ENCODE measurements at regions not wholly inside any gene's neighbourhood (a gene's known extent, or its start where the extent isn't known, plus 50 kb on each side); places are given as distances from the start of the nearest gene placed in this dataset.

DNA sequence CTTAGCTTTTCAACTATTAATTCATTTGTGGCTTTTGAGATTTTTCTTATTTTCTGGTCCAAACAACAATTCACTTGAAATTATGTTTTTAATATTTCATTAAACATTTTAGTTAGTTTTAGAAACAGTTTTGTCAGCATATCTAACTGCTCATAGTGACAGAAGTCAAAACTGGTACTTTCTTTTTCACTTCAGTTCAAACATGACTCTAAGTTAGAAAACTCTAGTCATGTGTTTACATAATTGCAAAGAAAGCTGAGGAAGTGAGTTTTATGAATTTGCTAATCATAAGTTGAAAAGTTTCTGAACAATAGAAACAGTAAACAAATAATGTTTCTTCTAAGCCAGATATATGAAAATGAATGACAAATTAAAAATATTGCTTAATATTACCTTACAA lies 1931.0 kb downstream of the EFNA5 start:
- no peak for DNase-seq

DNA sequence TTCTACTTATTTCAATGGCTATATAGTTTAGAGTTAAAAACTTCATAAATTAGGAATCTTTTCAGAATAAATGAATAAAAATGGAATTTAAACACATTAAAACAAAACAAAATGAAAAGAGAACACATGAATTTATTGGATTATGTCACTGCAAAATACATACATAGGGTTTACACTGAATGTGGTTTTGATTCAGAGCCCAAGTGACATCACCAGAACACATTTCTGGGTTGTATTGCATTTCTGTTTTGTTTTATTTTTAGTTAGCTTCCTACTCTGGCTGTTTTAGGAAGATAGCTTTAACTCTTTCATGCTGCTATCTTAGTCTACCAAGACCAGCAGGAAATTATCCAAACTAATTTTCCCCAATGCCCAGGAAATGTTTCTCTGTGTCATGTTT lies 1935.0 kb downstream of the EFNA5 start:
- no peak for DNase-seq

DNA sequence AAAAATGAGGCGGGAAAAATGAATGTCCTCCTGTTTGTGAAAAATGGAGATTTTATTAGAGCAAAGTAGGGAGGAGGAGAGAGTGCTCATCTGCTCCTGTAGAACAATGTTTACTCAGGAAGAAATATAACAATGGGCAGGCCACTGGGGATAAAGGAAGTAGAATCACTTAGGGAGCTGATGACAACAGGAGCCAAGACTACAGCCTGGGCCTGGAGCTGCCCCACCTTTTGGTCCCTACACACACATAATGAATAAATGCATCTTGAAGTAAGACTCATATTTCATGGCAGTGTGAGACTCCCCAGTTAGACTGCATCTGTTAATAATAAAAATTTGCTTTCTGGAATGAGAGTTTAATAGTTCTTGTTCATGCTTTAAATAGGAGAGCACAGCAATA lies 1939.8 kb downstream of the EFNA5 start:
- DNase-seq, result no peak

DNA sequence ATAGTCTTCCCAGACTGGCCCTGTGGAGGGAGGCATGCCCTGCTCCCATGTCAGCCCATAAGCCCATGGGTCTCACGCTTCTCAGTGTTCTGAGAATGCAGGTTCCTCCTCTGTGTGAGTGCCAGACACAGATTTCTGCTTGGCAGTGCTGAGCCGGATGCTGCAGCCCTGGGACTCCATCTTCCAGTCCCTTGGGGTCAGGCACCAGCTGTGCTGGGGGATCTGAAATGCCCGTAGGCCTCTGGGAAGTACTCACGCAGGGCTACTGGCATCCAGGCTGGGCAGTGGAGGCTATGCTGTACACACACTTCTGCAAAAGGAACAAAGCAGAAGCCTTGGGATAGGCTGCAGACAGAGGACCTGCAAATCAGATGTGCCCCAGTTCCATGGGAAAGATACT lies 1944.6 kb downstream of the EFNA5 start:
- DNase-seq, result no peak

DNA sequence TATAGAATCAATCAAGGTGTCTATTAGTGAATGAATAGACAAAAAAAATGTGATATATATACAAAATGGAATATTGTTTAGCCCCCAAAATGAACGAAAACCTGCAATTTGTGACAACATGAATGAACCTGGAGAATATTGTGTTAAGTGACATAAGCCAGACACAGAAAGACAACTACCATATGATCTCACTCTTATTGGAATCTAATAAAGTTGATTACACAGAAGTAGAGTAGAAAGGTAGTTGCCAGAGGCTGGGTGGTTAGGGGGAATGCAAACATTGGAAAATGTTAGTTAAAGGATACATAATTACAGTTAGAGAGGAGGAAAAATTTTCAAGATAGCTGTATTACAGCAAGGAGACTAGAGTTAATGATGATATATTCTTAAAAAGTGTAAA lies 1962.3 kb downstream of the EFNA5 start:
- no peak for DNase-seq

DNA sequence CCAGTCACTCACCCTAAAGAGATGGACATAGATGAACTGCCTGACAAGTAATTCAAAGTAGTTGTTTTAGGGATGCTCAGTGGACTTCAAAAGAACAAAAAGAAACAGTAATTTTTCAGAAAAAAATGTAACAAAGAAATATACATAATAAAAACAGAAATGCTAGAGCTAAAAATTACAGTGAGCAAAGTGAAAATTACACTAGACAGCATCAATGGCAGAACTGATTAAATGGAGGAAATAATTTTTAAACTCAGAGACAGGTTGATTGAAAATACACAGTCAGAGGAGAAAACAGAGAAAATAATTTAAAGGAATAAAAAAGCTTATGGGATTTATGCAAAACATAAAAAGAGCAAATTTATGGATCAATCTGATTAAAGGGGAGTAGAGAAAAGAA lies 1968.4 kb downstream of the EFNA5 start:
- no peak for DNase-seq

DNA sequence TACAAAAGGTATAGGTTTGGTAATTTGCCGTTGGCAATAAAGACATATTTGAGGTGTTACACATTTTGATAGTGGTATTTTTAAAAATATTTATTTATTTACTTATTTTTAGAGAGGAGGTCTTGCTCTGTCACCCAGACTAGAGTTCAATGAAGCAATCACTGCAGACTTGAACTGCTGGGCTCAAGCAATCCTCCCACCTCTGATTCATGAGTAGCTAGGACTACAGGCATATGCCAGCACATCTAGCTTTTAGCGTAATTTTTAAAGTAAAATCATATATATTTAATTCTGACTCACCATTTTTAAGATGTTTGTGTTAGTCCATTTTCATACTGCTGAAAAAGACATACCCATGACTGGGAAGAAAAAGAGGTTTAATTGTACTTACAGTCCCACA lies 1974.3 kb downstream of the EFNA5 start:
- no peak for DNase-seq

DNA sequence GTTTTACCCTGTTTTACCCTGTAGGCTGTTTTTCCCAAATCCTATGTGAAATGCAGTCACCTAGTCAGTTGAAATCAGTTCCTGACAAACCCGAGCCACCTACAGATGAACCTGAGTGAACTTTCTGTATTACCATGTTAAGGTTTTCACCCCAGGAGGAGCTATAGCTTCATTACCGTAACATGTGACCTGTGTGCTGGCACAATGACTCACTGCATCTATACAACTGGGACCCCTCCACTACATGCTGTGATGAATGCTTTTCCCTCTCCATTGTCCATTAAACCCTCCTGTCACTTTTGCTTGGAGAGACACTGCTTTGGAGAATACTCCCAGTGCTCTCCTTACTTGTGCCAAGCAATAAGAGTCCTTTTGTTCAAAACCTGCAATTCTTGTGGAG lies 1974.8 kb downstream of the EFNA5 start:
- no peak for DNase-seq

DNA sequence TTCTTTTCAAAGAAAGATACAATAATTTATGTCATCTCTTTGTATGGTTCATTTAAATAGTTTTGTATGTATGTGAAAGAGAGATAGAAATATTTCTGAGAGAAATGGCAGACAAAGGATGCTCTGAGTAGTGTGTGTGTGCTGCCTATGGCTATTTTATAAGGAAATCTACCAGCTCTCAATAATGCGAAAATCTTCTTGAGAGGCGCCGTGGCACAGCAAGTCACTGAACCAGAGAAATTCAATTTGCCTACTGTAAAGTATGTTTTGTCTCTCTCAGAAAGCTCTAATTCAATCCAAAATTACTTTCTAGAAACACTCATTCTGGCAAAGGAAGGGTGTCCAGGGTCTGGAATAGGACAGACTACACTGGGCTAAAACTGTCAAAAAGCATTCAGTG lies 1981.1 kb downstream of the EFNA5 start:
- no peak for DNase-seq

DNA sequence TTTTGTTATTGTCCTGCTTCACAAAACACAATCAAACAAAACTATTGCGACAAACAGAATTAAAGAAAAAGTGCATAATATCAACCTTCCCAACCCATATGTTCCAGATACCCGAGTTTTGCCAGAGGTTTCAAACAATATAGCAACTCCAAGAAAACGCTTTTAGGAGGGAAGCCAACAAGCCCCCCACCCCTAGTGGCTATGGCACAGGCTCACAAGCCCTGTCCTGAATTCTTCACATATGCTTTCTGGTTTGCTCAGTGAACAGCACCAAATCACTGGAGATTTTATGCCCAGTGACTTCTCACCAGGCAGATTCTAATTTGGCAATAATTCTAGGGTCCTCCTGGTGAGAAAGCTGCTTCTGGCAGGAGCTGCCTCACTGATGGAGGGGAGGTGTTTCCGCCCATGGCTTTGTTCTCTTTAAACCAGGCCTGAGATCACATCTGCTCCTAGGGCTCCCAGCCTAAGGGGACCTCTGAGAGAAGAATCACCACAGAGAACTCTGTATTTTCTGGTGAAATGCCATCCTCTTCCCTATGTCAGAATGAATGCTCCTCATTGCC lies 1982.4 kb downstream of the EFNA5 start:
- DNase-seq, result no peak

DNA sequence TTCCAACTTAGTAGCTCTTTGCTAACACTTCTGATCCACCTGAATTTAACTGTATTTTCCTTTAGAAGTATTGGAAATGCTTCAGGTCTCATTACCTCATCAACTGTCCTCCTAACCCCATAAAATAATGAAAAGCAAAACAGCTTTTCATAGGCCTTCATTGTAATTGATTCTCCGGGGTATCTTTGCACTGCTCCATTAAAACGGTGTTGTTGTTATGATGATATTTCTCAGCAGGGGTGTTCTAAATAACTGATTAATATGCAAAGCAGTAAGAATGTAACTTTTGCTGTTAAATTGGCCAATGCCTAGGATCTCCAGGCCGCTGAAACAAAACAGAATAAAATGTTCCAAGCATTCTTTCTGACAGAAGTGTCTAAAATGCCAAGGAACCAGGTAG lies 1983.2 kb downstream of the EFNA5 start:
- DNase-seq, result no peak

DNA sequence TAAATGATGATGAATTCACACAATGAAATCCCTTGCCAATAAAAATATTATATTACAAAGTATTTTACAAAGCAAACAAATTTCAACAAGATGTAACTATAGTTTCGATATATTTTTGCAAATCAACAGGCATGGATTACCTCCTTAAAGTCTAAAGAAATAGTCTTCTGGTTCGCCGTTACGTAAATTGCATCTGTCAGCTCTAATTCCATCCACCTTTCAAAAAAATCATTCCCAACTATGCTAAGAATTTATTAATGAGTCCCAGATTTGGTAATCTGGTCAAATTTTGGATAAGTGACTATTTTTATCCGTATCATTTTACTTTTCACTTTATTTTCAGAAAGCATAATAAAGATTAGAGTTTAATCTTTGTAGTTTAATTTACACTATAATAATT lies 1984.9 kb downstream of the EFNA5 start:
- DNase-seq, result no peak

DNA sequence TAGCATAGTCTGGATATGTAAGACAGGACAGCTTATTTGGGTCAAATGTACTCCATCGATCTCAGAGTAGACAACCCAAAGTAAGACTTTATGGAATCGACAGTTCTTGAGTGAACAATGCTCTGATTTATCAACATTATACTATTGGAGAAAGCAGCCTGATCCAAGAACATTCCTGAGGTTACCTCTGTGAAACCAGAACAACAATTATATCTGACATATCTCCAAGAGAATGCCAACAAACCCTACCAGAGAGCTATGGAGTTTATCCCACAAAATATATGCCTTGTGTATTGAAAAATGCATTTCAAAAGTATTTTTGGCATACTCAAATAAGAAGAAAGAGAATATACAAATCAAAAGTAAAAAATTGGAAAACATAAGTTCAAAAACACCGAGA lies 1985.9 kb downstream of the EFNA5 start:
- DNase-seq, result no peak

DNA sequence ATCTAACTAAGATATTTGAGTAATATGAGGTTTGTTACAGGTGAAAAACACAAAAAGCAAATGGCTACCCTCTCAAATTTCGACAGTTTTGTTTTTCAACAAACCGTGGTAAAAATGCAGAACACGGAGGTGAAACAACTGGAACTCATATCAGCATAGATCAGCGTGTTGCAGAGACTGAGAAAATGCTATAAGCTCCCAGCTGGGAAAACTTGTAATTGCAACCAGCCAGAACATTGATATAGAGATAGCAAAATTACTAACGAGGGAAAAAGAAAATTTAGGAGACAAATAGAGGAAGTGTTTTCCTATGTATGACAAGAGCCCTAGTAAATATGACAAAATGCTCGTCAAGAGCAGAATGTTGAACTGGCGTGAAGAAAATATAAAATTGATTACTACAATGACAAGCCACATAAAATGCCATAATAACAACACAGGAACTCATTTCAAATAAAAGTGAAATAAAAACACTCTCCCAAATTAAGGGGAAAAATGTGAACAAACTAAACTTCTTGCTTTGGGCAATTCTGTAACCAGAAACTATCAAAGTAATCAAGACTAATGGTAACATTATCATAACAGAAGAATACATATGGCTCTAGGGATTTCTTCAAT lies 1989.8 kb downstream of the EFNA5 start:
- no peak for DNase-seq

DNA sequence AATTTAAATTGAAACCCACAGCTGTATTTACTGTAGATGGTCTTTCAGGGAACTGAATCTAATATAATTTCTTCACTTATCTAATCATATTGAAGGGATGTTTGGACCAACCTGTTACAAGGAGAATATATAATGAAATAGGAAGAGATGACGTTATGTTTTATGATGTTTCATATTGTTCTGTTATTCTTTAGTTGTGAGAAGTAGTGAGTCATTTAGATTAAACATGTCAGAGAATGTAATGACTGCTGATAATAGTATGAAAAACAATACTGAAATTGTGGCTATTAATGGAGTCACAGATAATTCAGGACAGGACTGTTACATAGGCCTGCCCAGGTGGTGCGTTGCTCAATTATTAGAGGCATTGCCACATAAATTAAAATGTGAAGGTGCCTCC lies 1993.4 kb downstream of the EFNA5 start:
- no peak for DNase-seq

DNA sequence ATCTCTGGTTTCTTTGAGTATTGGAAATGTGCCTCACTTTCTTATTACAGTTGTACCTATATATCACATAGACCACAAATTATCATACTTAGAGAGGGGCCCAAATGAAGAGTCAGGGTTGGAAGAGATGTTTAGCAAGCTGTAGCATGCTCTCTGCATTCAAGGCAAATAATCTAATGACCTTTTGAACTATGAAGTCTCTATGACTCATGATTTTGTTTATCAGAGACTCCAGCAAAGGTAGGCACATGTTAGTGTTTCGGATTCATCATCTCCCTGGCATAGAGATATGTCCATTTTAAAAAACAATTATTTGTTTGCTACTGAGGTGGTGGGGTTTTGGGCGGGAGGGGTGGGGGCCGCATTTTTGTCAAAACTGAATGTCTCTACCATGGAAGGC lies 2000.1 kb downstream of the EFNA5 start:
- no peak for DNase-seq

DNA sequence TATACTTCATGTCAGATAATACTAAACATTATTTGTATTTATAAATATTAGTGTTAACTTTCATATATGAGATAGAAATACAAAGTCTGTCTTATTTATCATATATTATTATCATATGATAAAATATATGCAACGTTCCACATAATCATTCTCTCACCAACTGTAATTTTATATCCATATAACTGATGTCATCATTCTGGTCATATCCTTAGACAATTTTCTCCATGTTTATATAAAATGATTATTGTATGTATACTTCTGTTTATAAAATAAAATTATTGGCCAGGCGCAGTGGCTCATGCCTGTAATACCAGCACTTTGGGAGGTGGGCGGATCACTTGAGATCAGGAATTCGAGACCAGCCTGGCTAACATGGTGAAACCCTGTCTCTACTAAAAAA lies 2007.1 kb downstream of the EFNA5 start:
- DNase-seq, result no peak

DNA sequence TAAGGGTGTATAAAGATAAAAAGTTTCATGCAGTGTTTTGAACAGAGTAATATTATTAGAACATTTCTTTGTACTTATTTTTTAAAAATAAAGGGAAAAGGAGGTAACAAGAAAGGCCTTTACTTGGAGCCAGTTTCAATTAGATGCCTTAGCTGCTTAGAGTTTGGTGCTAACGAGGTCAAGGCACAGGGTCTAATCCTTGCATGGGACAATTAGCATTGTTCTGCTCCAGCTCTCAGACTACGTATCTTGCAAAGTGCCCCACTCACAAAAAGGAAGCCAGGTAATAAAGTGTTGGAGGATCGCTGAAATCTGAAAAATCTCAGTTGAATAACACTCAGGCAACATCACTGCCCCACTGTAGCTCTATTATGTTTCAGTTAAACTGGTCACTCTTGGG lies 2011.3 kb downstream of the EFNA5 start:
- no peak for DNase-seq

DNA sequence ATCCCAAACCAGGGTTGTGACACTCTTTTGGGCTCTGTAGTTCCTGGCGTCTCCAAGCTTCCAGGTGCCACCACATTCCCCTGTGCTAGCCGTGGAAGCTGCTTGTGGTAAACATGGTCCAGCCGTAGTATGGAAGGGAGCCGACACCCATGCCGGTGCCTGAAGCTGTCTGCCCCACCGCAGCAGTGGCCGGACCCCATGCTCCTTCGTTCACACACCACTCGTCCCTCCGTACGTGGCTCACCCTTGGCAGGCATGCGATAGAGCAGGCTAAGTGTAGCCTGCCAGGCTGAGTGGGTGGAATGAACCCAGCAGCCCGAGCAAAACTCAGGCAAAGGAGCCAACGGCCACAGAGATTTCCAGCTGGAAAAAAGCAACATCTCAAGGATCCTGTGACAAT lies 2030.4 kb downstream of the EFNA5 start:
- DNase-seq, result no peak

DNA sequence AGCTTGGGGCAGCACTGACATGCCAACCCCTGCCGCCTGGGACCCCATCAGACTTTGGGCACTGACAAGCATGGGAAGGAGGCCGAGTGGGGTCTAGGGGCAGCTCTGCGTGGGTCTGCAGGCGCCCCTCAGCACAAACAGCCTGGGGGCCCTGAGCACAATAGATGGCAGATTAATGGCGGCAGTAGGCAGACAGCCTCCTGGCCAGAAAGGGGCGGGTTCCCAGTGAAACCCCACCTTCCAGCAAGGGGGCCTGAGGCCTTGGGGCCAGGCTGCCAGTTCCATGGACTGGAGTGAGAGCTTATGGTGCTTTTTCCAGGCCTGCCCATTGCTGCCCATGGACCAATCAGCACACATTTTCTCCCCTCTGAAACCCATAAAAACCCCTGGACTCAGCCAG lies 2031.2 kb downstream of the EFNA5 start:
- no peak for DNase-seq

DNA sequence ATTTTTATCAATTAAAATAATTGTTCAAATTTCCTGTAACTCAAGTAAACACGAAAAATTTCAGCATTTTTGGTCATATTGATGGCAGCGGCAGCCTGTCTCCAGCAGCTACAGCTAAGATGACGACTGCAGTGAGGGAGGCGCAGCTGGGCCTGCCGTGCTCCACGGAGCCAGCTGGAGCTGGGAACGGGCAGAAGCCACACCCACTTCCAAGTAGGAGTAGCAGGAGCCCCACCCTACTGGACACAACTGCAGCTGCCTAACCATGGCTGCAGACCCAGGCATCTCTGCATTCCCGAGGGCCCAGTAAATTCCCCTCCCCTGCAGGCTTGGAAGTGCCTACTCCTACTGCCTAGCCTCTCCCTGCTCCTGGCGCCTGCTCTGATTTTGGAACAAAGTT lies 2031.7 kb downstream of the EFNA5 start:
- no peak for DNase-seq

DNA sequence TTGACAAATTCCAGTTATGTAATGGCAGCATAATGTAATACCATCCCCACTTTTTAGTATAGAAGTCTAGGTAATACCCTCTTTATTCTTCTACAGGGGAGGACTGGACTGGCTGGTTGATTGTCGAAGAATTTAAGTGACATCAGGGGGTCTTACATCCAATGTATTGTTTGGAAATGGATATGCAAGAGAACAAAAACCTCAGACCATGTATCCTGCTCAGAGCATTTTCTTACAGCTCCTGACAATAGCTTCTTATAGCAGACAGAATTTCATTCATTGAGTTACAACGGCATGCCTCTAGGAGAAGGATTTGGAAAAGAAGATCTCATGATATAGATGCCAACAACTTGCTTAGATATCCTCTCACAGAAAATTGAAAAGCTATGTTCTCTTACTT lies 2032.3 kb downstream of the EFNA5 start:
- DNase-seq, result no peak

DNA sequence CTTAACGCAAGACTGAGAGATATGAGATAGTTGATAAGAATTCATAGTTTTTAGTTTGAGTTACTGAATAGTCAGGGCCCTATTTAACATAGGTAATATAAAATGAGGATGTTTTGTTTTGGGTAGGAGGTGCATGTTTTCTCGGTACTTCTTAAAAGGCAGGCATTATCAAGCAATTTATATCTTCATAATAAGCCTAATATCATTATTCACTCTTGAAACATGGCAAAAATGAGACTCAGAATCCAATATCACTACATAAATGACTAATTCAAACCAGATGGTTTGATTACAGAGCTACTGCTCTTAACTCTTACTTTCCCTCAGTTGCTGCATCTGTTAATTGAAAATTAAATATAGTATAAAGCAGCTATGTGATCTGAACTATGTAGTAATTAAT lies 2038.7 kb downstream of the EFNA5 start:
- no peak for DNase-seq

DNA sequence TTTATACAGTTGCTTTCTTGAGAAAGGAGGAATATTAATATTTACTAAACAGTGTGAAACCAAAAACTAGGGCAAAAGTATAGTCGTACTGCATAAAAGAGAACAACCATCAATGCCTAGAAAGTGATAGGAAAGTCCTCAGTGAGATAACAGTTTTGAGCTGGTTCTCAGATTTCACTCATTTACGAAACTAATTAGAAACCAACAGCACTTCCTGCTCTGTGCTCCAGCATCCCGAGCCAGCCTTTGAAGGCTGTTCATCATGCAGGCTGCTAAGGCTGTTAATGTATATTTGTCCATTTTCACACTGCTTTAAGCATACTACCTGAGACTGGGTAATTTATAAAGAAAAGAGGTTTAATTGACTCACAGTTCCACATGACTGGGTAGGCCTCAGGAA lies 2039.9 kb downstream of the EFNA5 start:
- no peak for DNase-seq

DNA sequence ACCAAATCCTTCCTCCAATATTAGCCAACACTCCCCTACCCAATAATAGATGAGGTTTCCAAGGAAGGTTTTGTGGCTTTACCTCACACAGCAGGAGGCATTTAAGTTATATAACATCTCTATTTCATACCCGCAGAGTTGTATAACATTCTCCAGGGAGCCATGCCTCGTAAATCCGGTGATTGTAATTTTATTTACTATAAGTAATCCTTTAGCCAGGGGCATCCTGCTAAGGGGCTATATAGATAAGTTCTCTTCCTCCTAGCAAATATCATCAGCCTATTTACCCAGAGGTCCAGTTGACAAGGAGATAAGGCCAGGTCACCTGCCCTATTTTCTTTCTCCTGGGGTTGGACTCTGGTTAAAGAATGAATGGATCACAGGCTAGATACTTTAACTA lies 2051.0 kb downstream of the EFNA5 start:
- DNase-seq, result no peak

All from activated CD8-positive, alpha-beta memory T cell treated with anti-CD3 and anti-CD28 coated beads, Interleukin-2, amount 50 U/mL, for 48 hours (primary cell).